ENCODE measurements at regions not wholly inside any gene's neighbourhood (a gene's known extent, or its start where the extent isn't known, plus 50 kb on each side); places are given as distances from the start of the nearest gene placed in this dataset.

DNA sequence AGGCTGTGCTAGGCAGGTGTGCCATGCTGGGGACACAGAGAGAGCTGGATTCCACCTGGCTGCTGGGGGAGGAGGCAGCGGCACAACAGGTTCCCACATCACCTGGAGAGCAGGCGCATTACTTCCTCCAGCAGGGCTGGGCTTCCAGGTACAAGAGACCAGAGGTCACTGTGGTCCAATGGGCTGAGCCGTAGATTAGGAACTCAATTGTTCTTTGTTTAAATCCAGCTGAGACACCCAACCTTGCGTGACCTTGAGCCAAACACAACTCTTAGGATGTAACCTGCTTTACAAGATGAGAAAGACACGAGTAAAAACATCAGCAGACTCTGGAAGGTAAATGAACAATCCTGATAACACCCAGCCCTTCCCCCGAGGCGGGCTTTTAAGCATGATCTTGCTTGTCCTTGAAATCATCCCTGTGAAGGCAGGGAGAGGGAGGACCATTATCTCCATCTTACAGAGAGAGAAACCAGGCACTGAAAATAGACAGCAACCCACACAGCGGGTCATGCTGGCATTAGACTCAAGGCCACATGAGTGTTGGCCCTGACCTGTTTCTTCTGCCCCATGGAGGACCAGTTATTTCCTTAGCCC, 216.5 kb upstream of the RREB1 start:
- no peak for DNase-seq (ENCODE audit: low read depth)

DNA sequence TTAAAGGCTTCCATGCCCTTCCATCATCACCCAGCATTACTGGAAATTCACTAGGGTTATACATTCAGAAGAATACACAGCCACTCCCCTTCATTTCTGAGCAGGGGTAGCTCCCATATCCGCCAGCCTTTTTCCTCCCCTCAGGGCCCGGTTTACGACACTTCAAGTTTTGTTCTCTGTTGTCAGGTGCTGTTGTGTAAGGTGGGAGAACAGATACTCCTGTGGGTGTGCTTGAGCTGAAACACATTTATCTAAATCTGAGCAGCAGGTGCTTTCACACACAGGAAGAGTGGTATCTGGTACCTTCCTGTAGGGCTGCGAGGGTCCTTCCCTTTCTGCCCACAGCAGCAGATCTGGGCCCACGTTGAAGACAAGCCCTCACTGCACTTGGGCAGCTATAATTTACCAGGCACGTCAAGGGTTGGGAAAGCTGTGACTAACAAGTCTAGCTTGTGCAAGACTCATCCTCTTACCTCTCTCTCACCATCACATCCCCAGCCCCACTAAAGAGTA, 215.8 kb upstream of the RREB1 start:
- no peak for DNase-seq (ENCODE audit: low read depth)

DNA sequence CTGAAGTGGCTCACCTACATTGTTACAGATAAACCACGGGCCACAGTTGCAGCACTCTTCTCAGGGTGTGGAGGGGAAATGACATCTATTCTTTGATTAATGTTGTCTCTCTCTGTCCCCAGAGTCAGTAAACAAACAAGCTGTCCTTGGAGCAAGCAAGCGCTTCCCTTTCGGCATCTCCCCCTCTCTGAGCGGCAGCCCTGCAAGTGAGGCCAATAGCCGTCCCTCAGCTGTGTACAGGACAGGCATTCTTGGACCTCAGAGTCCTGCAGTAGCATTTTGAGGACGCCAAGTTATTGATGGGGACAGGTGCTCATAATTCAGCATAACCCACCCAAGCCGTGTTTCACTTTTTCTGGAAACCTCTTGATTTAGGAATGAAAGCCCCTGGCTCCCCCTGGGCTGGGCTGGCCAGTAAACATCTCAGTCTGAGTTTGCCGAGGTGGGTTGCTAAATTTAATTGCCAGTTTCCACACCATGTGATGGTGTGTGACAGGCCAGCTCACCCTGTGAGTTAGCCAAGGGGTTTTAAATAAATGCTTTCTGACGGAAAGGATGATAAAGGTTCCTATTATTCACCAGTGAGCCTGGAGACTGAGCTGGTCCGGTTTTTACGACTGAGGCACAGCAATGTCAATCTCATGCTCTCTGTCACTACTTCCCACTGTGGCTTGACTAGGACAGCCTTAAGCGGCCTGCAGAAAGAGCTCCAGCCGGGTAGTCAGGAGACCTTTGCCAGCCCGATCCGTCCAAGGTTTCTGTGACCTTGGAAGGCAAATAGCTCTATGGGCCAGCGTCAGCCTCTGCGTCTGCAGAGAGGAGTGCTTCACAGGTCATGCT, 214.8 kb upstream of the RREB1 start:
- DNase-seq (ENCODE audit: low read depth), result no peak

DNA sequence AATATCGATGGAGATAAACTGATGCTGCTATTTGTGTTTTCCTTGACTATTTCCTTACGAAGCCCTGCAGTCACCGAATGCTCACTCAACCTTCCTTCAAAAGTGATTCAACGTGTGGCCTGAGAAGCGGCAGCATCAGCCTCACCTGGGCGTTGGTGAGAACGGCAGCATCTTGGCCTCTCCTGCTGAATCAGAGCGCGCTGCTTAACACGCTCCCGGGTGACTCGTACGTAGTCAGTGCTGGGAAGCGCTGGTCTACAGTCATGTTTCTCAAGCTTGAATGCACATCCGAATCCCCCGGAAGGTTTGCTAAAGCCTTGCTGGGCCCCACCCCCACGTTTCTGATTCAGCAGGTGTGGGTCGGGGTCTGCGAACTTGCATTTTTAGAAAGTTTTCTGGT, 214.1 kb upstream of the RREB1 start:
- DNase-seq (ENCODE audit: low read depth), result no peak

DNA sequence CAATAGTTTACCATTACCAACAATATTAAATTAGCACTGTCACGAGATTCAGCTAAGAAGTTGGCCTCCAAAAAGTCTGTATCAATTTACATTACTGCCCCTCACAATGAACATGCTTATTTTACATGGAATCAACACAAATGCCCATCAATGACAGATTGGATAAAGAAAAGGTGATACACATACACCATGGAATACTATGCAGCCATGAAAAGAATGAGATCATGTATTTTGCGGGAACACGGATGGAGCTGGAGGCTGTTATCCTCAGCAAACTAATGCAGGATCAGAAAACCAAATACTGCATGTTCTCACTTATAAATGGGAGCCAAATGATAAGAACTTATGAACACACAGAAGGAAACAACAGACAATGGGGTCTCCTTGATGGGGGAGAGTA, 211.8 kb upstream of the RREB1 start:
- DNase-seq (ENCODE audit: low read depth), result no peak

DNA sequence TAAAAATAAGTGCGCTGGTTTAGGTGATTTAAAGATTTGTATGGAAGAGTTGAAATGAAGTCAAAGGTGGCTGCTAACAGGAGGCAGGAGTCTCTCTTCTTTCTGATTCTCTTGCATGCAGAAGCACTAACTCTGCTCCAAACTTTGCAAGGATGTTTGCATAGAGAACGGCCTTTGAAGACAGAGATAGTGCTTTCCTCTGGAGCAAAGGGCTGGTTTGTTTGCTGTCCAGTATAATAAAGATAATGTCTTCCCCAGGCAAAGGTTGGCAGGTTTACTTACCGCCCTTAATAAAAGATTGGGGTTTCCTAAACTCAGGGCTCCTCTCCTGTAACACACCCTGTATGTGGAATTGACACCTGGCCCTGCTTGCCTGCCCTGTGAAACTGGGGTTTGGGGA, 210.6 kb upstream of the RREB1 start:
- DNase-seq (ENCODE audit: low read depth), result no peak

DNA sequence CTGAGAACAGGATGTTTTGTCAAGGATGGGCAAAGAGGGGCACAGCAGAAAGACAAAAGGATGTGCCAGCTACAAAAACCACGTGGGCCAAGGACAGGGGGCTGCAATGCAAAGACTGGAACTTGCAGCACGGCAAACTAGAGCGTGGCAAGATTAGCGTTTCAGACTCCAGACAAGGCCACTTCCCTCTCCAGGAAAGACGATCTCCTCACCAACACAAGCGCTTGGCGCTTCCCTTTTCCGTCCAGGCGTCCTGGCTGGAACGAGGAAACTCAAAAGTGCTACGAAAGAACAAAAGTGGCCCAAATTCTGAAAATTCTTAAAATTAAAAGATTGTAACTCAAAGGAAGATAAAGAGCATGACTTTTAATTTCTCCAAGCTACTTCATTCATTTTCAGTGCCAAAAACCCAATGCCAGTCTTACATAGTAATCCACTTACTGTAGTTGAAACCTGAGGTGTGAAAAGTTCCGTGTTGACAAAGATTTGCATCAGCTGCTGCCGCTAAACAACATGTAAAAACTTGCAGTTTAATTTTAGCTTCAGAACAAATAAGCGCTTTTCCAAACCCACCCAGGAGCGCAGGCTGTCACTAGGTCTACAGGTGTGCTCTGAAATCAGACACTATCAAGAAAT, 207.1 kb upstream of the RREB1 start:
- no peak for DNase-seq (ENCODE audit: low read depth)

DNA sequence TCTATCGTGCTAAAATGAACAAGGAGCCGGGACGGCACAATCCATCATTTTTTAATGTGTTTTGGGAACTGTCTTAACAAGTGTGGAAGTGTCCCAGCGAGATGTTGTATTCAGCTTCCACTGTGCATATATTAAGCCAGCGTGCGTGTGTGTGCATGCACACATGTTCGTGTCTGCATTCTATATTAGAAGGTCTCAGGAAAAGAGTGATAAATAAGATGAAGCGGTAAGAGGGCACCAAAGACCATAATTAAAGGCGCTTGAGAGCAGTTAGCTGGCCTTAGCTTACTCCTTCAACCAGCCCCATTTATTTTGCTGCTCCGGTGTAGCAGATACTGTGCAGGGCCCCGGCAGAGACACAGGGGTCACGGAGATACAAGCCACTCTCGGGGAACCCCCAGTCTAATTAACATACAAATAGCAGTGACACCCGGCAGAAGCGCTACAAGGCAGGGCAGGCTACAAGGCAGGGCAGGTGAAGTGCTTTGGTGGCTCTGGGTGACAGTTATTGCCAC, 206.5 kb upstream of the RREB1 start:
- no peak for DNase-seq (ENCODE audit: low read depth)

DNA sequence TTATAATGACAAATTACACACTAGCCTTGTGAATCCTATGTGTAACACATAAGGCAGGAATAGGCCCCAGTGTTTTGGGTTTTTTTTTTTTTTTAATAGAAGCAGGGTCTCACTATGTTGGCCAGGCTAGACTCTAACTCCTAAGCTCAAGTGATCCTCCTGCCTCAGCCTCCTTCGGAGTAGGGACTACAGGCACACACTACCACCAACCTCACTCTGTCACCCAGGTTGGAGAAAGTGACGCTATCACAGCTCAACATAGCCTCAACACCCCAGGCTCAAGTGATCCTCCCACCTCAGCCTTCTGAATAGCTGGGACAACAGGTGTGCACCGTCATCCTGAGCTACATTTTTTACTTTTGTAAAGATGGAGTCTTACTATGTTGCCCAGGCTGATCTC, 205.8 kb upstream of the RREB1 start:
- DNase-seq (ENCODE audit: low read depth), result no peak

DNA sequence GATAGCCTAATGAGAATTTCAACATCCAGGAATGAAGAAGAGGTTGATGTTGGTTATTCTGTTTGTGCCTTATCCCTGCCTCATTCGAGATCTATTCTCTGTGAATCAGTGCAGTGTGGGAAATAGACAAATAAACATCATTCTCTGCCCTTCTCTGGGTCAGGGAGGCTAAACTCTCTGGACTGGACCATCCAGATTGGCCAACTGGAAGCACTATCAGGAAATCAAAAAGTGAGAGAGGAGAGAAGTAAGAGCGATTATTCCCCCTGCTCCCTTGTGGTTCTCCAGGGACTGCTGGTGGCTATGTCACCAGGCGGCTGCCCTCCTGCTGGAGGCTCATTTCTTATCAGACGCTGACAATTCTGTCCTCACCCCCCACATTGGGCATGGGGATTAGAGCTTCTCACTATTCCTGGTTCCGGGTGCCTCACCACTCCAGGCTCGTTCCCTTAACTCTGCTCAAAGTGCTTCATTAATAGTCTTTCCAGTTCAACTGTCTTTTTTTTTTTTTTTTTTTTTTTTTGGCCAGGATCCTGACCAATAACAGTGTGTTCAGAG, 201.7 kb upstream of the RREB1 start:
- DNase-seq (ENCODE audit: low read depth), result no peak

DNA sequence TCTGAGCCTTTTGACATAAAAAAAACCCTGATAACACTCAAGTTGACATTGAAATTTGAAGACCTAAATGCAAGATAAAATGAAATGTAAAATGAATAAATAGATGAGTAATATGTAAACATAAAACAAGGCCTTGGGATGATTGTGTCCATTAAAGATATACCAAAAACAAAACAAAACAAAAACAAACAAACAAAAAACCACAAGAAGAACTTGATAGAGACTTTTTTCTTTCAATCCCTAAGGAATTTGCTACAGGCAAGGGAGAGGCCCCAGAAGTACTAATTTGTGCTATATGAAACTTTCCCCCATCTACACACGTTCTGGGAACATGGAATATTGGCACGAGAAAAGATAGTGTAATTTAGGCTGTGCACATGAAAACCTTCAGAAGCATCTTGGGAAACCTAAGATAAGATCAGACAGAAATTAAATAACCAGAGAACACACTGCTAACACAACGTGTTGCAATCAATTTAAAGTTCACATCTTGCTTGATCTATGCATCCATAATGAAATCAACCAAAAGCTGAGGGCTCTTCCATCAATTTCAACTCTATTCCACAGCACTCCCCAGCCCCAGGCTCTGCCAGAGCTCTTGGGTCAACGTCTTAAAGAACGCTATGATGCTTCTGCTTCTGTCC, 201.1 kb upstream of the RREB1 start:
- DNase-seq (ENCODE audit: low read depth), result no peak

DNA sequence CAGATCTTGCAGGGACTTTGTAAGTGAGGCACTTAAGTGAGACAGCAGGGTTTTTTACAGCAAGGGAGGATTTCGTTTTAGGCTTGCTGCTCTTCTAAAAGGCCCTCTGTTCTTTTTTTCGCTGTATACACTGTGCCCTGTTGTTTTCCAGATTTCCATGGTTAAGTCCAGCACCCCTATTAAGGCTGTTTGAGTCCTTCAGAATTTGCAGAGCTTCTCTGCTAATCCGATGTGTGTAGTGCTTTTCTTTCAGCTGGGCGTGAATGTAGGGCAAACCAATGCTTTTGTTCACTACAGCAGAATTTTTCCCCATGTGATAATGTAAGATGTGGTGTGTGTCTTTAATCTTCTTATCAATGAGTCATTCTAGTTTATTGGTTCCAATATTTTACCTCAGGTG, 200.5 kb upstream of the RREB1 start:
- DNase-seq (ENCODE audit: low read depth), result no peak

DNA sequence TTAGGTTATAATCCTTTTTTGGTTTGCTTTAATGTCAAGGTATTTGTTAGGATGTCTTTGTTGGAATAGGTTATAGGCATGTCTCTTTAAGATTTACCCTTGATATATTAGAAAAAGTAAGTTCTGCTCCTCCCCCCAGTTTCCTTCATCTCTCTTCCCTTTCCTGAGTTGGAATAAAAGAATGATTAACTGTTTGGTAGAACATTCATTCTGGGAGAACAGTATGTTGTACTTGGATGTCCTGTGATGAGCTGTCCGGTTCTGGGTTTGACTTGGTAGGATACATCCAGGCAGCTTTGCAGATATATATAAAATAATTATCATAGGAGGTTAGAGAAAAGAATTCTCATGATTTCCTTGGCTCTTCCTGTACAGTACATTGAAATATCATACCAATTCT, 199.6 kb upstream of the RREB1 start:
- no peak for DNase-seq (ENCODE audit: low read depth)

DNA sequence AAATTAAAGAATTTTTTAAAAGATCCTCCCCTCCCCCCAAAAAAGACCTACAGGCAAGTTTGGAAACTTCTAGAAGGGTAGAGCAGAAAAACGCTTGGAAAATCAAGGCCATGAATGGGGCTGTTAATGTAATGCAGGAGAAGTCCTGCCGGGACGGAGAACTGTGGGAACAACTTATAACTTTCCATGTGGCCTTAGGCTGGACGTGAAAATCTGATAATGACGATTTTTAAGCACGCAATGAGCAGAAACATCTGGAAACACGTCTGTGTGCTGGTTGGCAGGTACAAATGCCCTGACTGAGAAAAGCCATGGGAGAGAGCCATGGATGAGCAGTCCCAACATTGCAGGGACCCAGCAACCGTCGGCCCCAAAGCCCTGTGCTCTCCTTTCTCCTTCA, 198.7 kb upstream of the RREB1 start:
- no peak for DNase-seq (ENCODE audit: low read depth)

DNA sequence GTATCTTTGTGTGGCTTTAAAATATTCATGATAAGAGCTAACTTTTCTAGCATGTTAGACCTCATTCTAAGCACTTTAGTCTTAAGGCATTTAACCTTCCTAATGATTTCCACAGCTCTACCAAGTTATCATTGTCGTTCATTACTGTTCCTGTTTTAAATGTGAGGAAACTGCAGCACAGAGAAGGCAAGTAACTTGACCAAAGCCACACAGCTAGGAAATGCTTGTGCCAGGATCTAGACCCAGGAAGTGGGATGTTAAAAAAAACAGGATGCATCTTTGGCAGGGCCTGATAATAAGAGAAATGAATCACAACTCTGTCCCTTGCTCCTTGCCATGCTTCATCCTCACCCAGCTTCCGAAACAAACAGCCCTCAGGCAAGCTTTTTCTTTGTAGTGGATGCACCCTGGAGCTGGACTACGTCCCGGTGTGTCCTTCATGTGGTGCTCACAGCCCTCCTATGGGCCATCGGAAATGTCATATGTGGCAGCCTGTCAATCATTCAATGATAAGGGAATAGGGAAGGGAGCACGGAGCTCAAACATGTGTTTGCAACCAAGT, 196.9 kb upstream of the RREB1 start:
- DNase-seq (ENCODE audit: low read depth), result no peak

DNA sequence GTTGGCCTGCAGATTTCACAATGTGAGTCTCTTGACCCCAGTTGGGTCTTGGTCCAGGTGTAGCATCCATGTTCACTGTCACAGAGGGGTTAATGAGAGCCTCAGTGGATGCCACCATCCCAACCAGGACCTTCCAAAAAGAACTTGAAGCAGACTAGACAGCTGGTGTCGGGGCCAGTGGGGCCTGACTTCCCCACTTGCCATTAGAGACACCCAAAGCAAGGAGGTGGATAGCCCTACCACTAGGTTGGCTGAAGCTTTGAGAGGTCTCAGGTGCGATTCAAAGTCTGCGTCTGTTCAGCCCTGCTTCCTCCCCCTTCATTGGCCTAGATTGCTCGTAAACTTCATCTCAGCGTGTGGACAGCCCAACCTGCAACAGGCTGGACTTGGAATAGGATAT, 196.4 kb upstream of the RREB1 start:
- DNase-seq (ENCODE audit: low read depth), result no peak

DNA sequence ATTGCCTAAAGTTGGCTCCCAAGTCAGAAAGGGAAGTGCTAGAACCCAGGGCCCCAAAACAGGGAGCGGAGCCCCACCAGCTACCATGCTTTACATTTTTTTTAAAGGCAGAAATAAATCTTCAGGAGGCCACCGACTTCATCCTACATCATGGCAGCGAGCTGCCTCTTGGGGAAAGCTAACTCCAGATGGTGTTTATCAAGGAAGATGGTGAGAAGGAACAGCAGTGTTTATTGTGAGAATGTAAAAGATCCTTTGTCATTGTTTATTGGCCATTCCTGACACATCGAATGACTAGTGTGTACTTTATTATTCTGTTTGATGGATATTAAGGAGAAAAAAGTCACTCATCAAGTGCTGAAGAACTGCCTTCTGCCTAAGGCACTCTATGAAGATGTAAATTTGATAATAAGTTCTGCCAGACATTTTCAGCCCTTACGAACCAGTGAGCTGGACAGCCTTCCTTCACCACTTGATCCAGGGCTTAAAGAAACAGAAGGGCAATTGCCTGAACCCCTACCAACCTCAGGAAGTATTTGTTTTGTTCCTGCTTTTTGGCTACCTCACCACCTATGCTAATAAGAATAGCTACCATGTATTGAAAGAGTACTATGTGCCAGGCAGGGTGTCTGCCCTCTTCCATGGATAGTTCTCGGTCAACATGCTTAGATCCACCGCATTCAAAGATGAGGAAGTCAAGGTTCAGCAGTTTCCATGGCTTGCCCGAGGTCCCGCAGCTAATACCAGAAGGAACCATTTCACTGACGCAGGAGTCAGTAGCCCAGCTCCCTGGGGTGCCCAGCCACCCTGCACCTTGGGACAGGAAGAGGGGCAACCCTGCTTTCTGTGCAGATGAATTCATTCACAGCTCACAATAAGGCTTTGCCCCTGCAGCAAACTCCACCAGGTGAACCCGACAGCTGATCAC, 194.7 kb upstream of the RREB1 start:
- DNase-seq (ENCODE audit: low read depth), result no peak

DNA sequence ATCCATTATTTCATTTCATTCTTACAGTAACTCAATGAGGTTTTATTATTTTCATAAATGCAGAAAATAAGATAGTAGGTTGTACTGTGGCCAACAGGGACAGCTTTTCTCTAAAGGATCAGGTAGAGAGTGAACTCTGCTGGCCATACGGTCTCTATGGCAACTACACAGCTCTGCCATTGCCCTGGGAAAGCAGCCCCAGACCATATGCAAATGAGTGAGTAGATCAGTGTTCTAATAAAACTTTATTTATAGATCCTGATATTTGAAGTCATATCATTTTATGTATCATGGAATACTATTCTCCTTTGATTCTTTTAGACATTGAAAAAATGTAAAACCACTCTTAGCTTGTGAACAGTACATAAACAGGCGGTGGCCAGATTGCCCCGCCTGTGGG, 192.5 kb upstream of the RREB1 start:
- DNase-seq (ENCODE audit: low read depth), result no peak

DNA sequence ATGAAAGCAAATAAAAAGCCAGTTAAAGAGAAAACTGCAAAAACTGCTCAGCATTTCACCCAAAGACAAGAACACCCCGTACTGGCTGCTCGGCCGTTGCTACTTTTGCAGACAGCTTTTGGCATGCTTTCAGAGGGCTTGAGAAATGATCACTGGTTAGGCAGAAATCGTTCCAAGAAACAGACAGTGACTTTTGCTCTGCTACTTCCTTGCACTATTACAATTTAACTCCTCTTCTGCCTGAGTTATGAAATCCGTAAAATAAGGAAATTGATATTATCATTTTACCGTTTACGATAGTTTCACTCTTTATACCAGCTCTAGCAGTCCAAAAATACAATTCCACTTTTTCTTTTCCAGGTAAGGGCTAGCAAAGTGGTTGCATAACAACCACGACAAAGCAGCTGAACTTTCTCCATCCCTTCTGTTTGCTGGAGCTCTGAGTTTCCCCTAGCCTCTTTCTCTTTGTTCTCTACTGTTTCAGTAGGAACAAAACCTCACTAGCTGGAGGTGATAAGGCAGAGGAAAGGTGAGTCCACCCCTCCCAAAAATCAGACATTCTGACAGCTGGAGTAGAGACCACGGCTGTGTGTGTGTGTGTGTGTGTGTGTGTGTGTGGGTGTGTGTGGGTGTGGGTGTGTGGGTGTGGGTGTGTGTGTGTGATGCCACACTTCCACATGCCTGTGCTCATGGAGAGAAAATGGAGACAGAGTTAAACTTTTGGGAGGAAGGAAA, 191.8 kb upstream of the RREB1 start:
- no peak for DNase-seq (ENCODE audit: low read depth)

DNA sequence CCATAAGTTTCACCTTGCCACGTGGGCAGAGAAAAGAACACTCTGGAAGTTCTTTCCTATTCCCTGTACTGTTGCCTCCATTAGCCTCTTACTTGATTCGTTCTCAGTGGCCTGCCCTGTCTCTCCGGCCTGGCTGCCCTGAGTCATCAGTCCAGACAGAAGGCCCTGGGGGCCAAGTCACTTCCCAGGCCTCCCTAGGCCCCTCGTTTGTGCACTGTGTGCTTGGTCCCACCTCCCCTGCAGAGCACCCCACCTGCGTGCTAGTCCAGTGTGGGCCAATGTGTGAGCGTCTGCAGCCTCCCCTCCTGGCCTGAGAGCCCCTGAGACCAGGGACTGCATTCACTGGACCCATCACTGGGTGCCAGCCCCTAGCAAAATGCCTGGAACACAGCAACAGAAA, 191.2 kb upstream of the RREB1 start:
- DNase-seq (ENCODE audit: low read depth), result no peak

Measured in activated T-helper 9 cell treated with anti-CD3 and anti-CD28 coated beads, Interleukin-2, amount 50 U/mL, for 16 hours (primary cell).